Stimulated activated CD8-positive, alpha-beta memory T cell treated with anti-CD3 and anti-CD28 coated beads, Interleukin-12 subunit alpha, Interleukin-12 subunit beta, amount 100 ng/mL, for 1 hour (primary cell): ENCODE measurements at regions not wholly inside any gene's neighbourhood (a gene's known extent, or its start where the extent isn't known, plus 50 kb on each side); places are given as distances from the start of the nearest gene placed in this dataset.

Experiments
- DNase-seq: peaks from one replicate; pipeline ENCODE4 v3.0.0-alpha.2; 2020; ENCODE audit warnings: low read depth

DNA sequence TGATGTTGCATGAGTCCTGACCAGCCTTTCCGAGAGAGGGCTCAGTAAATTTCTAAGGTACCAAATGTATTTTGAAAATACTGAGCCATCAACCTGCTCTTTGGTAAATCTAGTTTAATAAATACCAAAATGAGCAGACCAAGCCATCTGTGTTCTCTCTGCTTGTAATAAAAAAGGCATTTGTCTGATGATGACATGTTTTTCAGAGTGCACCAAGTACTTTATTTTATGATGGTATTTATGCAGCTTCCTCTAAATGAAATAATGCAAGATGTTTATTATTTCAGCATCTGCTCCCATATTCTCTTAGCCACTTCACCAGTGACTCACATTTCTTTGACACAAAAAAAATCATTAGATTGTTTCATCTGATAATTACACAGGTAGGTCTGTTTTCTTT is 700.5 kb downstream of the TRIML1 start:
- DNase-seq, result no peak

DNA sequence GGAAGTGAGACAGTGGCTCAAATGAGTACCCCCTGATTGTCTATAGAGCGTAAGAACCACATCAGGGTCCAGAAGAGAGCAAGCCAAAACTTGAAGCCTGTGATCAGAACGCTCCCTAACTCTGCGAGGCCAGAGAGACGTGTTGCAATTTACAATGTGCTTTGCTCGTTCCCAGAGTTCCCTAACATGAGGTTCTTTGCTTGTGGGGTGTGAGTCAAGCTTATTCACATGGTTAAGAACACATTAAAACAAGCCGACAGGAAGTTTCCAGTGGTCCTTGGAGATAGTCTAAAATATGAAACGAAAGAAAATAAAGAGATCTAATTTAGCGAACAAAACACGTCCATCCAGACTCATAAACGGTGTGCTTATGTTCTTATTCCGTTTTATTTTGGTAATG is 702.3 kb downstream of the TRIML1 start:
- no peak for DNase-seq

DNA sequence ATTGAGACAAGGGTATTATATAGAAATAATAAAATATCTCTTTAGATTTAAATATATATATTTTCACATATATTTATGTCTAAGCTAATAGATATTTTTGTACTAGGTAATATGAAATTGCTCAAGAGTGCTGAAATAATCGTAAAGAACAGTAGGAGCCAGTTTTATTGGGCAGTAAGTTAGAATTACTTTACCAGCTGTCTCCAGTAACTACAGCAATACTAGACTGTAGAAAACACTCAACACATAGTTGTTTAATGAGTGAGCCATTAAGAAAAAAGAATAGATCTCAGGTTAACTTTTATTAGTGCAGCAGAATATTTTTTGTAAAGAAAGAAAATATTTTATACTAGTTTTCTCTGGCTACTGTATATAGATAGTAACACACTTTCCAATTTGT is 715.2 kb downstream of the TRIML1 start:
- DNase-seq, result no peak

- no peak for DNase-seq
Measured at GRCh38 chr4:188858696-188859095, 719.5 kb downstream of the TRIML1 start.

- no peak for DNase-seq
Measured at GRCh38 chr4:188864741-188865140, 725.5 kb downstream of the TRIML1 start.

DNA sequence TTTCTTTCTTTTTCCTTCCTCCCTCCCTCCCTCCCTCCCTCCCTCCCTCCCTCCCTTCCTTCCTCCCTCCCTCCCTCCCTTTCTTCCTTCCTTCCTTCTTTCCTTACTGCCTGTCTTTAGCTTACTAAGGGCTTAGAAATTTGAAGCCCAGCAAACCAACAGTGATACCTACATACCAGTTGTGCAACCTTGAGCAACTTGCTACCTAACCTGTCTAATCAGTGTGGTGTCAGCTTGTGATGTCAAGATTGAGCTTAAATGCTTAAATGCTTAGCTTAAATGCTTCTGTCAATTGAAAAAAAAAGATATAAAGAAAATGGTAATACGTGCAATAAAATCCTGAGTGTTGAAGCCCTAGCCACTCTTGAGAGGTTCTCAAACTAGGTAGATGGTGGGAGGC is 728.6 kb downstream of the TRIML1 start:
- no peak for DNase-seq

- no peak for DNase-seq
Measured at GRCh38 chr4:188869581-188869980, 730.3 kb downstream of the TRIML1 start.

GRCh38 chr4:188872809-188873208 is 733.6 kb downstream of the TRIML1 start:
- no peak for DNase-seq

DNA sequence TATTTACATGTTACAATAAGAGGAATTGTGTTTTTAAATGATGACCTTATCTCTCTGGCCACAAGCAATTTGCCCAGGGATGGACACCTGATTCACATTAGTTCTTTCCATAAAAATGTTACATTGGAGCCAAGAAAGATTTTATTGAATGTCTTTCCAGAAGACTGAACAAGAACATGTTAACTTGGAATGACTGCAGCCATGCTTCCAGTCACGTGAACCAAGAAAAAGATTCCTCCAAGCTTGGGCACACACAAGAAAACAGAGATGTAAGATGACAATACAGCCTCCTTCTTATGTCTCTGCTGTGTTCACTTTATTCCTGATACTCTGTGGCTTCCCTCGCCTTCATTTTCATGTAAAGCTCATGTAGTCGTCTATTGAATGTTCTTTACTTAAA is 737.6 kb downstream of the TRIML1 start:
- no peak for DNase-seq

DNA sequence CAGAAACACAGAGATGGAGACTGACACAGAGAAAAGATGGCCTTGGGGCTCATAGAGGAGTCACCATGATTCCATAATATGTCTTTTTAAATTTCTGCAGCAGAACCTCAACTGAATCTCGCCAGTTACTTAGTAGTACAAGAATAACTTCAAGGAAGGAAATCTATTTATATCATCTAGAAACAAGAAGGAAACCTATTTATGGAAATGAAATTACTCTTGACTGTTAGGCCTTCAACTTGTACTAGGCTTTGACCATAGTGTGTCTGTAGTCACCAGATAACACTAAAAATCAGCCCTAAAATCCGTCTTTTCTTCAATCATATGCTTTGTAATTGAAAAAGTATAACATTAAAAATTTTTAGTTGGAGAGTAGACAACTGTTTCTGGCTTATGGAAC is 740.4 kb downstream of the TRIML1 start:
- DNase-seq, result no peak

DNA sequence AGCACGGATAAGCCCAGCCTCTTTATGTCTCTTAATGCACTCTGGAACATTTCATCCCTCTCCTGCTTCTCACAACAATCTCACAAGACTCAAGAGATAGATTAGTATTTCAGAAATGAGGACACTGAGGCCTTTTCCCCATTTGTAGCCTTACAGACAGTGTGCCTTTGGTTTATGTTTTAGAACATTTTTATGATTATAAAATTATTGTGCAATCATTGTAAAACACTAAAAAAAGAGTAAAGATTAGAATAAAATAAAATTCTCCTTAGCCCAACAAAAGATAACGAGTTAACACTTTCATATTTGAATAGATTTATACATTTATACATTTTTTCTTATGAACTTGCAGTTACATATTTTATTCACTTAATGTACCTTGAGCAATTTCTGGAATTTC is 748.7 kb downstream of the TRIML1 start:
- no peak for DNase-seq

DNA sequence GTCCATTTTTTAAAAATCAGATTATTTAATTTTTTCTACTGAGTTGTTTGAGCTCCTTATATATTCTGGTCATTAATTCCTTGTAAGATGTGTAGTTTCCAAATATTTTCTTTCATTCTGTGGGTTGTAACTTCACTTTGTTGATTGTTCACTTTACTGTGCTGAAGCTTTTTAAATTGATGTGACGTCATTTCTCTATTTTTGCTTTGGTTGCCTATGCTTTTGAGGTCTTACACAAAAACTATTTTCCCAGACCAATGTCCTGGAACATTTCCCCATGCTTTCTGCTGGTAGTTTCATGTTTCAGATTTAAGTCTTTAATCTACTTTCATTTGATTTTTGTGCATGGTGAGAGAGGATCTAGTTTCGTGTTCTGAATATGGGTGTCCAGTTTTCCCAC is 753.6 kb downstream of the TRIML1 start:
- DNase-seq, result no peak

DNA sequence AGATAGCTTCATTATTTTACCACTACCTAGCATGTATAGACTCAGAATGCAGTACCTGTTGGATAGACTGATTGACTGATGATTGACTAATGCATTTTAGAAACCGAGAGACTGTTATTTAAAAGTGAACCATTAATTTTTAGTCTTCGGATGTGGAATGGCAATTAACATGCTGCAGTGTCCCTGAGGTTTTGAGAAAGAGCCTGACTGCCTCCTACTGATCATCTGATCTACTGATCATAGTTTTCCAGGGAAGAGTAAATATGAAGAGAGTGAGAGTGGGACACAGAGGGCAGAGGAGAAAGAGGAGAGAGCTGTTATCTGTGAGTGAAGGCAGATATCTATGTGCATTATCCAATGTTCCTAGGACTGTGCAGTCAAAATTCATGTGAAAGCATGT is 764.7 kb downstream of the TRIML1 start:
- DNase-seq, result no peak

DNA sequence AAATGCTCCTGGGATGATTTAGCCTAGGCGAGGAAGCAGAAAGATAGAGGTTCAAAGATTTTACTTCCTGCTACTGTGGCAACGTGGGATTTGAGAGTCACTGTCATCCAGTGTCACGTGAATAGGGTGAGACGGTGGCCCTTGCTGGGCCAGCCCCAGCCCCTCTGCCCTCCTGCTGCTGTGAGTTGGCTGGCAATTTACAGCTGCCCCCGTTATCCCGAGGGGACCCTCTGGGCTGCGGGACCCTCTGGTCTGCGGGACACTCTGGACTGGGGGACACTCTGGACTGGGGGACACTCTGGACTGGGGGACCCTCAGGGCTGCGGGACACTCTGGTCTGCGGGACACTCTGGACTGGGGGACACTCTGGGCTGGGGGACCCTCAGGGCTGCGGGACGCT is 765.4 kb downstream of the TRIML1 start:
- no peak for DNase-seq

DNA sequence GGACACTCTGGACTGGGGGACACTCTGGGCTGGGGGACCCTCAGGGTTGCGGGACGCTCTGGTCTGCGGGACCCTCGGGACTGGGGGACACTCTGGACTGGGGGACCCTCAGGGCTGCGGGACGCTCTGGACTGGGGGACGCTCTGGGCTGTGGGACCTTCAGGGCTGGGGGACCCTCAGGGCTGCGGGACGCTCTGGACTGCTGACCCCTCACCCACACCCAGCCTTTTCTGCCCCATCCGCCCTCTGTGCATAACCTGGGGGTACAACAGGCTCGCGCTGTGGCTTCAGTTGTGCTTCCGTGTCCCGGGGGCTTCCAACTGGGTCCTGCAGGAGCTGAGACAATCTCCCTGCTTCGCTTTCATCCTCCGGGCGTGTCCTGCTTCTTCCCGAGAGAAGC is 766.0 kb downstream of the TRIML1 start:
- DNase-seq, result no peak

DNA sequence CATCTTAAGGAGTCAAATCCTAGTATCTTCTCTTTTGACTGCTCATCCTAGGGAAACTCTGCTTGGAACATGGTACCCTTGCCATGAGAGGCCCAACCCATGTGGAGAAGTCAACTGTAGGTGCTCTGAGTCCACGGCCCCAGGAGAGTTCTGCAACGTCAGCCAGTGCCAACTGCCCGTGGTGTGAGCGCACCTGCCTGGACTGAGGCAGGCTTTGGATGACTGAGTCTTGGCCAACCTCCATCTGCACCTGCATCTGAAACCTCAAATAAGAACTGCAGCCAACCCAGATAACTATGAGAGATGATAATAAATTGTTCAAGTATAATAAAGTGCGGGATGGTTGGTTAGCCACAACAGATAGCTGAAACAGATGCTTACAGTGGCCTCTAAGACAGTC is 772.0 kb downstream of the TRIML1 start:
- no peak for DNase-seq

- no peak for DNase-seq
Measured at GRCh38 chr4:188911707-188912106, 772.5 kb downstream of the TRIML1 start.

GRCh38 chr4:188915175-188915574 is 775.9 kb downstream of the TRIML1 start:
- DNase-seq, result no peak

- no peak for DNase-seq
Measured at GRCh38 chr4:188918787-188919186, 779.5 kb downstream of the TRIML1 start.

DNA sequence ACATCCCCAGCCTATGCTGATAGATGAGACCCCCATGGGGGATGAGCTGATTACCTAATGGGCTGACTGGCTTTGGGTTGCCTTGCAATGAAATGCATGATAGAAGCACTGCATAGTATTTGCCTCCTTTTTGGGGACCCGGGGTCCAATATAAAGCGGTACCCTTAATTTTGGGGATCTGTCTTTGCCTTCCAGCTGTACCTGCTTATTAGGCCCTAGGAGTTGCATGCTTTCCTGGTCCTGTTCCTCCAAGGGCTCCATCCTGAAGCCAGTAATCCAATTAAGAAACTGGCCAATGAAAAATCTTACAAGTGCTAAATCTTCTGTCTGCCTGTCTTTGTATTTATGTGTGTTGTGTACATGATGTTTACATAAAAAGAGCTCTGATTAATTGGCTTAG is 791.6 kb downstream of the TRIML1 start:
- DNase-seq, result no peak

GRCh38 chr4:188934320-188934962 is 795.2 kb downstream of the TRIML1 start:
- no peak for DNase-seq

DNA sequence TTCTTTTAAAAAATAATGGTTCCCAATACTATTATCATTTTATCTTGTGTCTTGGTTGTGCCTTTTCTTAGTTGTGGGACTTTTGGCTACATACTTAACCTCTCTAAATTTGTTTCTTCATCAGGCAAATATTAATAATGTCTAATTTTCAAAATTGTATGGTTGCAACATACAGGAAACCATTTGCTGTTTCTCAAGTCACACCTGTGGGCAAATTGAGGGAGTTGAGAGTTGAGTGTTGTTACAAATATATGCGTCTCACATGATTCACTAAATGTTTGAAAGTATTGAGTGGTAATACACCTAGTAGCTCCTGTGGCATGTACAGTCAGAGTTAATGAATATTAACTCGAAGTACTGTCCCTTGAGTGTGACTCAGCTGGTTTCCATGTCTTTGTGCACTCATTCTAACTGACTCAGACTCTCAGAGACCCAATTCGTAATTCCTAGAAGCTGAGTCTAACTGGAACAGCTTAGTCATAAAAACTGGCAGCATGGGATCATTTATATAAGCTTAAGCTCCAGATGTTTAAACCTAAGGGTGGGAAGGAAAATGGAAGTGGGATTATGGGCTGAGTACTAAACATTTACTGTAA is 802.4 kb downstream of the TRIML1 start:
- no peak for DNase-seq

DNA sequence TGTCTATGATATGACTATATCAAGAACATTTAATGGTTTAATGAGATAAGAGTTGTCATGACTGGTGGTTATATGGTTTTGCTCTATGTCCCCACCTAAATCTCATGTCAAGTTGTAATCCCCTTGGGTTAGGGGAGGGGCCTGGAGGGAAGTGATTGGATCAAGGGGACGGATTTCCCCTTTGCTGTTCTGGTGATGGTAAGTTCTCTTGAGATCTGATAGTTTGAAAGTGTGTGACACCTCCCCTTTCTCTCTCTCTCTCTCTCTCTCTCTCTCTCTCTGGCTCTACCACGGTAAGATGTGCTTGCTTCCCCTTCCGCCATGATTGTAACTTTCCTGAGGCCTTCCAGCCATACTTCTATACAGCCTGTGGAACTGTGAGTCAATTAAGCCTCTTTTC is 803.4 kb downstream of the TRIML1 start:
- no peak for DNase-seq

- DNase-seq, result no peak
Measured at GRCh38 chr4:188949596-188949995, 810.4 kb downstream of the TRIML1 start.
